ENCODE measurements at regions not wholly inside any gene's neighbourhood (a gene's known extent, or its start where the extent isn't known, plus 50 kb on each side); places are given as distances from the start of the nearest gene placed in this dataset.

GRCh38 chr1:36702963-36703362, 220.2 kb upstream of the CSF3R start:
- peak overlapping the region; percentile 40; the same call in 1 of the 2 replicates for H3K27ac ChIP-seq
- no peak for TF ChIP-seq EZH2 (IDR thresholded peaks at IDR 0.05)
- no peak for TF ChIP-seq POLR2AphosphoS5 (IDR thresholded peaks at IDR 0.05; ENCODE audit: borderline replicate concordance, low read depth, low read length)
- no peak for TF ChIP-seq FOXP2 (optimal IDR thresholded peaks at IDR 0.05; ENCODE audit: control extremely low read depth, extremely low read length, insufficient read depth)
- H3K4me3 ChIP-seq = no peak overlapping the region
- H3K36me3 ChIP-seq (ENCODE audit: insufficient read depth, low read length) = no peaks in the 10 kb centered on the region
- H3K9me3 ChIP-seq (ENCODE audit: low read depth, low read length) = no peaks in the 10 kb centered on the region
- H3K9ac ChIP-seq (ENCODE audit: insufficient read length) = no peak overlapping the region
- no peak for DNase-seq (ENCODE audit: low read depth, low spot score)

GRCh38 chr1:36699113-36699911, 216.6 kb upstream of the CSF3R start:
- no peak for DNase-seq (ENCODE audit: low read depth, low spot score)
- no peak overlapping the region for H3K9ac ChIP-seq (ENCODE audit: insufficient read length)
- peak overlapping the region; percentile 25; the same call in 1 of the 2 replicates for H3K27ac ChIP-seq
- H3K9me3 ChIP-seq (ENCODE audit: low read depth, low read length) = no peaks in the 10 kb centered on the region
- no peak overlapping the region for H3K4me3 ChIP-seq
- no peaks in the 10 kb centered on the region for H3K36me3 ChIP-seq (ENCODE audit: insufficient read depth, low read length)
- no peak for TF ChIP-seq POLR2AphosphoS5 (IDR thresholded peaks at IDR 0.05; ENCODE audit: borderline replicate concordance, low read depth, low read length)
- no peak for TF ChIP-seq FOXP2 (optimal IDR thresholded peaks at IDR 0.05; ENCODE audit: control extremely low read depth, extremely low read length, insufficient read depth)
- TF ChIP-seq EZH2 (IDR thresholded peaks at IDR 0.05) = no peak

- Histone ChIP-seq H3K9me3 (ENCODE audit: low read depth, low read length) (no peaks in the 10 kb centered on the region), H3K27ac (no peak overlapping the region), H3K4me3 (no peak overlapping the region), H3K36me3 (ENCODE audit: insufficient read depth, low read length) (no peaks in the 10 kb centered on the region), H3K9ac (ENCODE audit: insufficient read length) (no peak overlapping the region)
- no peak for DNase-seq (ENCODE audit: low read depth, low spot score)
- TF ChIP-seq FOXP2 (optimal IDR thresholded peaks at IDR 0.05; ENCODE audit: control extremely low read depth, extremely low read length, insufficient read depth) = no peak
- TF ChIP-seq POLR2AphosphoS5 (IDR thresholded peaks at IDR 0.05; ENCODE audit: borderline replicate concordance, low read depth, low read length) = no peak
- TF ChIP-seq EZH2 (IDR thresholded peaks at IDR 0.05) = no peak
Measured at GRCh38 chr1:36697836-36698605, 215.3 kb upstream of the CSF3R start.

GRCh38 chr1:36696261-36696940, 213.7 kb upstream of the CSF3R start:
- DNase-seq (ENCODE audit: low read depth, low spot score) = no peak
- no peak overlapping the region for H3K27ac ChIP-seq

GRCh38 chr1:36693603-36694002, 210.9 kb upstream of the CSF3R start:
- Histone ChIP-seq H3K9ac (ENCODE audit: insufficient read length) (no peak overlapping the region), H3K4me3 (no peak overlapping the region), H3K36me3 (ENCODE audit: insufficient read depth, low read length) (no peaks in the 10 kb centered on the region), H3K27ac (no peak overlapping the region), H3K9me3 (ENCODE audit: low read depth, low read length) (no peaks in the 10 kb centered on the region)
- no peak for DNase-seq (ENCODE audit: low read depth, low spot score)
- TF ChIP-seq FOXP2 (optimal IDR thresholded peaks at IDR 0.05; ENCODE audit: control extremely low read depth, extremely low read length, insufficient read depth) (no peak), EZH2 (IDR thresholded peaks at IDR 0.05) (no peak), POLR2AphosphoS5 (IDR thresholded peaks at IDR 0.05; ENCODE audit: borderline replicate concordance, low read depth, low read length) (no peak)

More at GRCh38 chr1:36696261-36696940, 213.7 kb upstream of the CSF3R start:
- TF ChIP-seq POLR2AphosphoS5 (IDR thresholded peaks at IDR 0.05; ENCODE audit: borderline replicate concordance, low read depth, low read length) (no peak), EZH2 (IDR thresholded peaks at IDR 0.05) (no peak), FOXP2 (optimal IDR thresholded peaks at IDR 0.05; ENCODE audit: control extremely low read depth, extremely low read length, insufficient read depth) (no peak)
- Histone ChIP-seq H3K9me3 (ENCODE audit: low read depth, low read length) (no peaks in the 10 kb centered on the region), H3K9ac (ENCODE audit: insufficient read length) (no peak overlapping the region), H3K36me3 (ENCODE audit: insufficient read depth, low read length) (no peaks in the 10 kb centered on the region), H3K4me3 (no peak overlapping the region)

- Histone ChIP-seq H3K9ac (ENCODE audit: insufficient read length) (no peak overlapping the region), H3K4me3 (no peak overlapping the region), H3K36me3 (ENCODE audit: insufficient read depth, low read length) (no peaks in the 10 kb centered on the region), H3K27ac (no peak overlapping the region), H3K9me3 (ENCODE audit: low read depth, low read length) (no peaks in the 10 kb centered on the region)
- TF ChIP-seq FOXP2 (optimal IDR thresholded peaks at IDR 0.05; ENCODE audit: control extremely low read depth, extremely low read length, insufficient read depth) = no peak
- TF ChIP-seq POLR2AphosphoS5 (IDR thresholded peaks at IDR 0.05; ENCODE audit: borderline replicate concordance, low read depth, low read length) = no peak
- TF ChIP-seq EZH2 (IDR thresholded peaks at IDR 0.05) = no peak
- DNase-seq (ENCODE audit: low read depth, low spot score) = no peak
Measured at GRCh38 chr1:36693161-36693525, 210.4 kb upstream of the CSF3R start.

- Histone ChIP-seq H3K36me3 (ENCODE audit: insufficient read depth, low read length) (no peaks in the 10 kb centered on the region), H3K27ac (no peak overlapping the region), H3K4me3 (no peak overlapping the region), H3K9ac (ENCODE audit: insufficient read length) (no peak overlapping the region), H3K9me3 (ENCODE audit: low read depth, low read length) (no peaks in the 10 kb centered on the region)
- no peak for DNase-seq (ENCODE audit: low read depth, low spot score)
- TF ChIP-seq POLR2AphosphoS5 (IDR thresholded peaks at IDR 0.05; ENCODE audit: borderline replicate concordance, low read depth, low read length) (no peak), FOXP2 (optimal IDR thresholded peaks at IDR 0.05; ENCODE audit: control extremely low read depth, extremely low read length, insufficient read depth) (no peak), EZH2 (IDR thresholded peaks at IDR 0.05) (no peak)
Measured at GRCh38 chr1:36692465-36693160, 209.9 kb upstream of the CSF3R start.
